H1 (cell line): ENCODE measurements at regions not wholly inside any gene's neighbourhood (a gene's known extent, or its start where the extent isn't known, plus 50 kb on each side); places are given as distances from the start of the nearest gene placed in this dataset.
A peak's percentile ranks its signal among the peaks of the same experiment; 100 is the strongest.

Source experiments
- CTCF ChIA-PET: fragments of 300-600 bp; sonication (Branson Sonifier 250); formaldehyde crosslinking; loops from one replicate; lab custom pipeline; 2021; ENCODE audit not compliant: partially characterized antibody; lab: Charles Lee
- POLR2A ChIA-PET: fragments of 300-600 bp; sonication (Branson Sonifier 250); formaldehyde crosslinking; loops from one replicate; lab custom pipeline; 2021; ENCODE audit warnings: inconsistent platforms; ENCODE audit not compliant: partially characterized antibody; lab: Charles Lee
- DNase-seq, 2 experiments: peaks; one replicate each; pipeline versions ENCODE4 v3.0.0 to v3.0.0-alpha.2; 2010 to 2022; ENCODE audit warnings: low spot score in 2 of 2, low read depth in 1 of 2, mixed read lengths in 1 of 2
- FAIRE-seq: peaks from 2 replicates; lab custom pipeline; 2011; peaks lifted over from hg19 to GRCh38; lab: Jason Lieb, UNC
- H2AFZ ChIP-seq: 2 replicates; pipeline ENCODE4 v1.8.1; 2012; ENCODE audit warnings: low read length, inconsistent platforms
- H2AK5ac ChIP-seq: 2 replicates; pipeline ENCODE4 v1.6.1; 2013; ENCODE audit warnings: low read depth, low read length
- H2BK120ac ChIP-seq: replicated peaks from 2 replicates; pipeline ENCODE3; 2013; ENCODE audit warnings: low read depth, low read length, inconsistent platforms
- H2BK12ac ChIP-seq: 2 replicates; pipeline ENCODE4 v1.6.1; 2013; ENCODE audit warnings: low read depth, low read length
- H2BK15ac ChIP-seq: 2 replicates; pipeline ENCODE4 v1.6.1; 2013; ENCODE audit warnings: low read length
- H2BK20ac ChIP-seq: 2 replicates; pipeline ENCODE4 v1.6.1; 2013; ENCODE audit warnings: low read length
- H2BK5ac ChIP-seq: 2 replicates; pipeline ENCODE4 v1.6.1; 2013; ENCODE audit warnings: low read depth, low read length
- H3K14ac ChIP-seq: 2 replicates; pipeline ENCODE4 v1.6.1; 2013; ENCODE audit warnings: inconsistent platforms; ENCODE audit not compliant: insufficient read length
- H3K18ac ChIP-seq: 2 replicates; pipeline ENCODE4 v1.6.1; 2013; ENCODE audit warnings: low read length; ENCODE audit errors: extremely low read depth
- H3K23ac ChIP-seq: 2 replicates; pipeline ENCODE4 v1.6.1; 2013; ENCODE audit warnings: inconsistent platforms; ENCODE audit not compliant: insufficient read length
- H3K23me2 ChIP-seq: 2 replicates; pipeline ENCODE4 v1.6.1; 2013; ENCODE audit warnings: low read depth, low read length
- H3K27ac ChIP-seq: 2 replicates; pipeline ENCODE4 v1.6.1; 2011; ENCODE audit warnings: low read depth, low read length, inconsistent platforms
- H3K27me3 ChIP-seq, 4 experiments: replicated peaks in 1 of 4; 1 replicate in 1 of 4; 2 replicates in 3 of 4; pipeline versions ENCODE4 v1.6.1 to v1.8.1; 2011 to 2013; ENCODE audit warnings: low read length in 3 of 4, mild to moderate bottlenecking in 3 of 4, inconsistent platforms in 2 of 4, mixed read lengths in 2 of 4, moderate library complexity in 1 of 4; ENCODE audit not compliant: control insufficient read depth in 3 of 4, insufficient read depth in 3 of 4; ENCODE audit errors: extremely low read depth in 1 of 4
- H3K36me3 ChIP-seq, 4 experiments: 2 replicates each; pipeline versions ENCODE4 v1.6.1 to v1.8.1; 2011 to 2013; ENCODE audit warnings: mild to moderate bottlenecking in 4 of 4, low read length in 3 of 4, moderate library complexity in 2 of 4, control low read depth in 1 of 4, inconsistent platforms in 1 of 4; ENCODE audit not compliant: insufficient read depth in 4 of 4, control insufficient read depth in 2 of 4
- H3K4ac ChIP-seq: replicated peaks from 2 replicates; pipeline ENCODE3; 2013; ENCODE audit warnings: low read length, low read depth, mixed read lengths, inconsistent platforms; ENCODE audit not compliant: insufficient read length
- H3K4me1 ChIP-seq, 4 experiments: replicated peaks in 1 of 4; 1 replicate in 1 of 4; 2 replicates in 3 of 4; pipeline versions ENCODE4 v1.6.1 to v1.8.1; 2011 to 2013; ENCODE audit warnings: low read length in 3 of 4, inconsistent platforms in 2 of 4, mixed read lengths in 1 of 4; ENCODE audit not compliant: insufficient read depth in 4 of 4, control insufficient read depth in 3 of 4
- H3K4me2 ChIP-seq, 2 experiments: 2 replicates each; pipeline versions ENCODE4 v1.6.1 to v1.8.1; 2011 to 2013; ENCODE audit warnings: low read depth in 2 of 2, low read length in 2 of 2, control low read depth in 1 of 2, inconsistent platforms in 1 of 2, mild to moderate bottlenecking in 1 of 2; ENCODE audit not compliant: insufficient read depth in 1 of 2
- H3K4me3 ChIP-seq, 4 experiments: fragments of 200-600, 300-600 bp in 1 of 4; sonication (generic), shearing (Covaris generic), sonication (Bioruptor Twin) in 1 of 4; 2 replicates each; pipeline versions ENCODE4 v1.5.1 to v1.8.1; 2011 to 2016; ENCODE audit warnings: low read length in 4 of 4, low read depth in 3 of 4, control low read depth in 2 of 4, inconsistent platforms in 2 of 4, mild to moderate bottlenecking in 2 of 4, mixed read lengths in 1 of 4, moderate library complexity in 1 of 4; ENCODE audit not compliant: insufficient read depth in 2 of 4; ENCODE audit errors: extremely low read depth in 1 of 4
- H3K56ac ChIP-seq: replicated peaks from 2 replicates; pipeline ENCODE3; 2013; ENCODE audit warnings: low read depth, mild to moderate bottlenecking, mixed read lengths, low read length, inconsistent platforms; ENCODE audit not compliant: insufficient read length
- H3K79me1 ChIP-seq: 2 replicates; pipeline ENCODE4 v1.6.1; 2013; ENCODE audit warnings: low read depth, low read length, control low read depth
- H3K79me2 ChIP-seq, 2 experiments: 2 replicates each; pipeline versions ENCODE4 v1.6.1 to v1.8.1; 2012 to 2013; ENCODE audit warnings: low read length in 2 of 2, mild to moderate bottlenecking in 2 of 2, inconsistent platforms in 1 of 2; ENCODE audit not compliant: insufficient read depth in 2 of 2, control insufficient read depth in 1 of 2
- H3K9ac ChIP-seq, 4 experiments: replicated peaks in 1 of 4; 1 replicate in 1 of 4; 2 replicates in 3 of 4; pipeline versions ENCODE4 v1.6.1 to v1.8.1; 2011 to 2013; ENCODE audit warnings: low read depth in 3 of 4, low read length in 3 of 4, control low read depth in 2 of 4, mild to moderate bottlenecking in 2 of 4, moderate library complexity in 2 of 4, inconsistent platforms in 1 of 4; ENCODE audit errors: extremely low read depth in 1 of 4
- H3K9me3 ChIP-seq, 2 experiments: 2 replicates each; pipeline versions ENCODE4 v1.6.1 to v1.8.1; 2012 to 2013; ENCODE audit warnings: mild to moderate bottlenecking in 2 of 2, moderate library complexity in 2 of 2, control low read depth in 1 of 2, inconsistent platforms in 1 of 2, low read depth in 1 of 2, low read length in 1 of 2, mixed read lengths in 1 of 2; ENCODE audit not compliant: insufficient read depth in 2 of 2
- H4K20me1 ChIP-seq, 2 experiments: replicated peaks in 1 of 2; 2 replicates each; pipeline versions ENCODE3 to v1.8.1; 2011 to 2013; ENCODE audit warnings: inconsistent platforms in 2 of 2, low read length in 2 of 2, mild to moderate bottlenecking in 1 of 2; ENCODE audit not compliant: insufficient read depth in 2 of 2, control insufficient read depth in 1 of 2
- H4K5ac ChIP-seq: 2 replicates; pipeline ENCODE4 v1.6.1; 2013; ENCODE audit warnings: low read length, low read depth, mixed read lengths, inconsistent platforms; ENCODE audit not compliant: insufficient read length
- H4K8ac ChIP-seq: 2 replicates; pipeline ENCODE4 v1.8.0; 2013; ENCODE audit warnings: mild to moderate bottlenecking, moderate library complexity, low read length, inconsistent platforms; ENCODE audit not compliant: insufficient read depth; ENCODE audit errors: extremely low read depth
- H4K91ac ChIP-seq: replicated peaks from 2 replicates; pipeline ENCODE3; 2013; ENCODE audit warnings: low read length, mixed read lengths, inconsistent platforms; ENCODE audit not compliant: insufficient read length
- CHD2 ChIP-seq: IDR thresholded peaks from 2 replicates; pipeline ENCODE4 v1.6.1; 2012; ENCODE audit warnings: low read length, improper control_type of control experiment
- E2F6 ChIP-seq: IDR thresholded peaks from 2 replicates; pipeline ENCODE4 v1.6.1; 2012; ENCODE audit warnings: inconsistent platforms
- EP300 ChIP-seq, 2 experiments: IDR thresholded peaks; 1 replicate in 1 of 2; 2 replicates in 1 of 2; pipeline ENCODE4 v1.6.1; 2011 to 2012; ENCODE audit warnings: low read depth in 2 of 2, low read length in 2 of 2, mild to moderate bottlenecking in 2 of 2, borderline replicate concordance in 1 of 2, inconsistent platforms in 1 of 2, moderate library complexity in 1 of 2
- HDAC2 ChIP-seq, 2 experiments: fragments of 300-600 bp in 1 of 2; sonication (generic) in 1 of 2; IDR thresholded peaks; 2 replicates each; pipeline ENCODE4 v1.6.1; 2011 to 2012; ENCODE audit warnings: low read depth in 2 of 2, low read length in 2 of 2, mild to moderate bottlenecking in 2 of 2, moderate library complexity in 2 of 2, borderline replicate concordance in 1 of 2, inconsistent platforms in 1 of 2
- MAX ChIP-seq: IDR thresholded peaks from 2 replicates; pipeline ENCODE4 v1.6.1; 2012; ENCODE audit warnings: inconsistent platforms
- POU5F1 ChIP-seq: IDR thresholded peaks from 2 replicates; pipeline ENCODE4 v1.6.1; 2011; ENCODE audit warnings: low read depth, mild to moderate bottlenecking, low read length, moderate library complexity
- TAF7 ChIP-seq: optimal IDR thresholded peaks from 2 replicates; pipeline ENCODE3; 2011; ENCODE audit warnings: low read depth, mild to moderate bottlenecking, inconsistent platforms, low read length, moderate library complexity, borderline replicate concordance
- TEAD4 ChIP-seq: IDR thresholded peaks from 2 replicates; pipeline ENCODE4 v1.6.1; 2012; ENCODE audit warnings: low read depth, low read length, inconsistent platforms, mixed read lengths
- YY1 ChIP-seq: IDR thresholded peaks from 2 replicates; pipeline ENCODE4 v1.6.1; 2011; ENCODE audit warnings: low read depth, mild to moderate bottlenecking, low read length
- WGBS, 2 experiments: shearing (Covaris generic) in 1 of 2; methylation state at CpG; one replicate each; pipeline versions ENCODE4 v1.1.6 to v1.1.7; 2013 to 2015; ENCODE audit warnings: low lambda C conversion rate in 2 of 2, mixed read lengths in 2 of 2, inconsistent platforms in 1 of 2, low coverage in 1 of 2, missing lambda C conversion rate in 1 of 2; ENCODE audit not compliant: insufficient replicate concordance in 2 of 2, insufficient coverage in 1 of 2, insufficient read length in 1 of 2; ENCODE audit errors: extremely low coverage in 1 of 2, missing lambda C conversion rate in 1 of 2; 5-methylcytosine and 5-hydroxymethylcytosine counted together

- H3K27me3 ChIP-seq: no peaks in the 10 kb centered on the region
- ChIA-PET POLR2A (interaction anchor here (0.6 kb wide), 1 partner anchor 160 kb away, joined by 4 read pairs; no protein-coding TSS in a partner anchor), CTCF (interaction anchor here (1.5 kb wide), 1 partner anchor 13 kb away, joined by 4 read pairs; no protein-coding TSS in a partner anchor)
- no peak overlapping the region for H3K23ac ChIP-seq
- no peak overlapping the region for H4K91ac ChIP-seq
- 79% methylated on average over 1 of the region's 1 CpG; no CpG with 5 or more reads in 1 of the 2 experiments for WGBS, 2 experiments
- H3K27ac ChIP-seq: no peak overlapping the region
- no peak overlapping the region for H3K4me3 ChIP-seq
- H2BK5ac ChIP-seq: 0 out of 2 replicates have a peak overlapping the region, but pooled peaks have one; percentile 20
- no peak overlapping the region for H3K14ac ChIP-seq
- H4K5ac ChIP-seq: no peak overlapping the region
- no peak overlapping the region for H2BK120ac ChIP-seq
- H4K8ac ChIP-seq: no peak overlapping the region
- H3K79me1 ChIP-seq: no peaks in the 10 kb centered on the region
- no peak overlapping the region for H3K18ac ChIP-seq
- H2AFZ ChIP-seq: no peak overlapping the region
- peak overlapping the region in 1 of 2 experiments; percentile 22; a peak in 1 of 4 replicates for H3K4me2 ChIP-seq
- no peaks in the 10 kb centered on the region for H3K23me2 ChIP-seq
- H3K4me1 ChIP-seq: peaks cover 0 to 16% (median 7%) of the 10 kb centered on the region in 4 experiments; a peak in 4 of 7 replicates
- DNase-seq (no peak), FAIRE-seq (peak; percentile 58)
- no peak overlapping the region for H3K56ac ChIP-seq
- no peak overlapping the region for H2AK5ac ChIP-seq
- H3K9ac ChIP-seq: no peak overlapping the region
- H3K4ac ChIP-seq: no peak overlapping the region
- H3K79me2 ChIP-seq: no peaks in the 10 kb centered on the region
- peak overlapping the region; percentile 29; the same call in 1 of the 2 replicates for H2BK12ac ChIP-seq
- H2BK20ac ChIP-seq: no peak overlapping the region
- H4K20me1 ChIP-seq: no peaks in the 10 kb centered on the region
- H3K36me3 ChIP-seq: no peaks in the 10 kb centered on the region
- H2BK15ac ChIP-seq: no peak overlapping the region
- TF ChIP-seq TEAD4: peak; percentile 79
- TF ChIP-seq YY1: peak; percentile 92
- TF ChIP-seq HDAC2 (IDR thresholded peaks at IDR 0.05; ENCODE audit: borderline replicate concordance in 1 of 2, low read depth in 2 of 2, low read length in 2 of 2): 0 out of 4 replicates have a peak, but pooled peaks have one; percentile 17 to 39
- 0 out of 2 replicates have a peak, but pooled peaks have one; percentile 3 for TF ChIP-seq POU5F1
- TF ChIP-seq TAF7: no peak
- TF ChIP-seq CHD2: no peak
- TF ChIP-seq MAX: peak; percentile 74
- TF ChIP-seq E2F6: peak; percentile 42; the same call in 1 of the 2 replicates
- peak in 1 of 2 experiments; percentile 42; a peak in 1 of 3 replicates for TF ChIP-seq EP300 (IDR thresholded peaks at IDR 0.05; ENCODE audit: borderline replicate concordance in 1 of 2, low read depth in 2 of 2, low read length in 2 of 2)
- peaks cover 0 to 8% of the 10 kb centered on the region in 2 experiments; a peak in 1 of 4 replicates for H3K9me3 ChIP-seq
These were observed 98.6 kb upstream of the MDFIC start for GRCh38 chr7:114823290-114823689.
